Suprapubic skin (tissue), 4 donors: ENCODE measurements at regions not wholly inside any gene's neighbourhood (a gene's known extent, or its start where the extent isn't known, plus 50 kb on each side); places are given as distances from the start of the nearest gene placed in this dataset.

Experiments used
- CTCF ChIP-seq, 2 donors: fragments of 200-600 bp in 1 of 2; fragments of 450-650 bp in 1 of 2; sonication (generic) in 1 of 2; IDR thresholded peaks; one replicate each; pipeline ENCODE4 v1.5.1; 2016 to 2019; ENCODE audit warnings: antibody characterized with exemption in 2 of 2, mild to moderate bottlenecking in 1 of 2, moderate library complexity in 1 of 2
- POLR2A ChIP-seq, 2 donors: fragments of 450-650 bp; IDR thresholded peaks; one replicate each; pipeline ENCODE4 v1.6.1; 2017; ENCODE audit warnings: antibody characterized with exemption in 2 of 2, mild to moderate bottlenecking in 2 of 2, moderate library complexity in 2 of 2
- POLR2AphosphoS5 ChIP-seq, 3 donors: sonication (generic); formaldehyde crosslinking; IDR thresholded peaks; one replicate each; pipeline ENCODE4 v1.6.1; 2017; ENCODE audit warnings: antibody characterized with exemption in 3 of 3

GRCh38 chr9:107557236-107557990 lies 67.8 kb upstream of the KLF4 start:
- TF ChIP-seq CTCF (IDR thresholded peaks at IDR 0.05) (no peak), POLR2A (IDR thresholded peaks at IDR 0.05) (no peak), POLR2AphosphoS5 (IDR thresholded peaks at IDR 0.05) (no peak)
